Suppressor macrophage treated with lipopolysaccharide for 4 hours (primary cell): ENCODE measurements at regions not wholly inside any gene's neighbourhood (a gene's known extent, or its start where the extent isn't known, plus 50 kb on each side); places are given as distances from the start of the nearest gene placed in this dataset.

ENCODE experiments used
- DNase-seq: peaks from one replicate; pipeline ENCODE4 v3.0.0-alpha.2; 2020

- DNase-seq = no peak
Observed at GRCh38 chr18:54100920-54101470, 123.5 kb downstream of the MBD2 start.

- no peak for DNase-seq
Observed at GRCh38 chr18:54100466-54100865, 124.0 kb downstream of the MBD2 start.

GRCh38 chr18:54094474-54094873, 130.0 kb downstream of the MBD2 start:
- DNase-seq = no peak

- no peak for DNase-seq
Observed at GRCh38 chr18:54090856-54091255, 133.6 kb downstream of the MBD2 start.

- DNase-seq = no peak
Observed at GRCh38 chr18:54089749-54090459, 134.6 kb downstream of the MBD2 start.

- DNase-seq = no peak
Observed at GRCh38 chr18:54086863-54087262, 137.6 kb downstream of the MBD2 start.

- DNase-seq = no peak
Observed at GRCh38 chr18:54086046-54086802, 138.2 kb downstream of the MBD2 start.

- DNase-seq = no peak
Observed at GRCh38 chr18:54080858-54081257, 143.6 kb downstream of the MBD2 start.

GRCh38 chr18:54076166-54076565, 148.3 kb downstream of the MBD2 start:
- no peak for DNase-seq

- no peak for DNase-seq
Observed at GRCh38 chr18:54075689-54076088, 148.8 kb downstream of the MBD2 start.

GRCh38 chr18:54069729-54070128, 154.7 kb downstream of the MBD2 start:
- DNase-seq = no peak

GRCh38 chr18:54060343-54061005, 164.0 kb downstream of the MBD2 start:
- no peak for DNase-seq

- no peak for DNase-seq
Observed at GRCh38 chr18:54052732-54053429, 171.6 kb downstream of the MBD2 start.

GRCh38 chr18:54052259-54052658, 172.2 kb downstream of the MBD2 start:
- DNase-seq = no peak

GRCh38 chr18:54043484-54044251, 180.8 kb downstream of the MBD2 start:
- no peak for DNase-seq

- DNase-seq = no peak
Observed at GRCh38 chr18:54035927-54036326, 188.5 kb downstream of the MBD2 start.

- no peak for DNase-seq
Observed at GRCh38 chr18:54033052-54033451, 191.4 kb downstream of the MBD2 start.

- DNase-seq = no peak
Observed at GRCh38 chr18:54032412-54032811, 192.1 kb downstream of the MBD2 start.

GRCh38 chr18:54031243-54031642, 193.2 kb downstream of the MBD2 start:
- no peak for DNase-seq

- peak; percentile 13 for DNase-seq
Observed at GRCh38 chr18:54030434-54030833, 194.0 kb downstream of the MBD2 start.

GRCh38 chr18:54023471-54023870, 201.0 kb downstream of the MBD2 start:
- DNase-seq = no peak

GRCh38 chr18:54020966-54021365, 203.5 kb downstream of the MBD2 start:
- no peak for DNase-seq
